ENCODE measurements at regions not wholly inside any gene's neighbourhood (a gene's known extent, or its start where the extent isn't known, plus 50 kb on each side); places are given as distances from the start of the nearest gene placed in this dataset.

DNA sequence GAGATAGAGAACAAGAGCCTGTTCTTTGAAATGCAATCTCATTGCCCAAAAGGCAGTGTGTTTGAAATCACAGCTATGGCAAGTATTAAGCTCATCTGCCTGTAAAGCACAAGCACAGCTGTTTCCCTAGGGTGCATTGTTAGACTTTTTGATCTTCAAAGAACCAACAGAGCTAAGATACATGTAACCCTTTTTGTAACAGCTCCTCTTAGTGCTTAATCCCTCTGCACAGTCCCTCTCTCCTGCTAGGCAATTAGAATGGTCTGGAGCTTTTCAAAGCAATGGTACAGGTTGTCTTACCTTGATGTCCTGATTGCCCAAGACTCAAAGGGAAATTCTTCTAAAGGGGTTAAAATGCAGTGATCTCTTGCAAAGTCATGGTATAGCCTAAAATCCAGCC, 249.6 kb upstream of the CHRM2 start:
- no peak for TF ChIP-seq NPAS2 (CRISPR knock-in tag; IDR thresholded peaks at IDR 0.05; ENCODE audit: borderline replicate concordance)
- TF ChIP-seq, protein P1, sequence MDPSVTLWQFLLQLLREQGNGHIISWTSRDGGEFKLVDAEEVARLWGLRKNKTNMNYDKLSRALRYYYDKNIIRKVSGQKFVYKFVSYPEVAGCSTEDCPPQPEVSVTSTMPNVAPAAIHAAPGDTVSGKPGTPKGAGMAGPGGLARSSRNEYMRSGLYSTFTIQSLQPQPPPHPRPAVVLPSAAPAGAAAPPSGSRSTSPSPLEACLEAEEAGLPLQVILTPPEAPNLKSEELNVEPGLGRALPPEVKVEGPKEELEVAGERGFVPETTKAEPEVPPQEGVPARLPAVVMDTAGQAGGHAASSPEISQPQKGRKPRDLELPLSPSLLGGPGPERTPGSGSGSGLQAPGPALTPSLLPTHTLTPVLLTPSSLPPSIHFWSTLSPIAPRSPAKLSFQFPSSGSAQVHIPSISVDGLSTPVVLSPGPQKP (IDR thresholded peaks at IDR 0.05; ENCODE audit: low read depth, low read length): no peak
